EL (cell line): ENCODE measurements at regions not wholly inside any gene's neighbourhood (a gene's known extent, or its start where the extent isn't known, plus 50 kb on each side); places are given as distances from the start of the nearest gene placed in this dataset.

Source experiments
- DNase-seq: peaks from one replicate; pipeline ENCODE4 v3.0.0-alpha.2; 2016

- no peak for DNase-seq
Observed at GRCh38 chr7:145082366-145083161, 246.7 kb upstream of the TPK1 start.

DNA sequence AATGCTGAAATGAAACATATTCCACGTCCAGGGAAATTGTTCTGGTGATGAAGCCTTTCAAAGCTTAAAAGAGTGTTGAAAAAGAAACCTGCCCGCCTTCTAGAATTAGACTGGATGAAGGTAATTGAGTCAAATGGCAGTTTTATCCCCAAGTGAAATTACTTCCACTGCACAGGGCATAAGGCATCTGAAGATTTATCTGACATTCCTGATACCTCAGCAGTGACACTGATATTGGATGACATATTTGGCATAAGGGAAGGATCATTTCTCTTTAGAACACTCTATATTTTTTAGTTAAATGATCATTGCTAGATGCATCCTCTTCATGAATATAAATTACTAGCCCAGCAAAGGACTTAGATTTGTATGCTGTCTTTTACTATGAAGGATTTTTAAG, 229.6 kb upstream of the TPK1 start:
- no peak for DNase-seq

GRCh38 chr7:145064114-145064513, 228.3 kb upstream of the TPK1 start:
- no peak for DNase-seq

GRCh38 chr7:145053781-145054180, 217.9 kb upstream of the TPK1 start:
- no peak for DNase-seq

DNA sequence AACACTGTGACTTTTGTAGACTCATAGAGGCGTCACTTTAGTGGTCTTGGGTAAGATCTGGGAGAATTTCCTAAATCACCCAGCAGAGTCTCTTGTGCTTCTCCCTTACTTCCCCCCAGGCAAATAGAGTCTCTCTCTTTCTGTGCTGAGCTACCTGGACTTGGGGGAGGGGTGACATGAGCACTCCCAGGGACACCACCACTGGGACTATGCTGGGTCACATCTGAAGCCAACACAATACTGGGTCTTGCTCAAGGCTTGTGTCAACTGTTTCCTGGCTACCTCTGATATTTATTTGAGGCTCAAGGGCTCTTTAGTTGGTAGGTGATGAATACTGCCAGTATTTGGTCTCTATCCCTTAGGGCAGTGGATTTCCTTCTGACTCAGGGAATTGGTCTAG, 214.6 kb upstream of the TPK1 start:
- no peak for DNase-seq

- DNase-seq, result peak; percentile 3
Observed at GRCh38 chr7:145036604-145037405, 201.0 kb upstream of the TPK1 start.

- DNase-seq, result no peak
Observed at GRCh38 chr7:145031162-145031561, 195.3 kb upstream of the TPK1 start.

GRCh38 chr7:145030754-145031153, 194.9 kb upstream of the TPK1 start:
- DNase-seq, result no peak

DNA sequence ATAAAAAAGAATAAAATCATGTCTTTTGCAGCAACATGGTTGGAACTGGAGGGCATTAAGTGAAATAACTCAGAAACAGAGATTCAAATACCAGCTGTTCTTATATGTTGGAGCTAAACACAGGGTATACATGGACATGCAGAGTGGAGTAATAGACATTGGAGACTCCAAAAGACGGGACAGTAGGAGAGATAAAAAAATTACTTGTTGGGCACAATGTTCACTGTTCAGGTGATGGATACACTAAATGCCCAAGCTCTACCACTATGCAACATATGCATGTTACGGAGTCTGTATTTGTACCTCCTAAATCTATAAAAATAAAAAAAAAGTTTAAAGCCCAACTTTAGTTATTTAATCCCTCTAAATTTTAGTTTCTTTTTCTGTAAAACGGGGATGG, 184.6 kb upstream of the TPK1 start:
- DNase-seq, result no peak

- DNase-seq, result no peak
Observed at GRCh38 chr7:145016068-145016467, 180.2 kb upstream of the TPK1 start.

GRCh38 chr7:145009876-145010275, 174.0 kb upstream of the TPK1 start:
- DNase-seq, result no peak

GRCh38 chr7:145005601-145006000, 169.7 kb upstream of the TPK1 start:
- no peak for DNase-seq

DNA sequence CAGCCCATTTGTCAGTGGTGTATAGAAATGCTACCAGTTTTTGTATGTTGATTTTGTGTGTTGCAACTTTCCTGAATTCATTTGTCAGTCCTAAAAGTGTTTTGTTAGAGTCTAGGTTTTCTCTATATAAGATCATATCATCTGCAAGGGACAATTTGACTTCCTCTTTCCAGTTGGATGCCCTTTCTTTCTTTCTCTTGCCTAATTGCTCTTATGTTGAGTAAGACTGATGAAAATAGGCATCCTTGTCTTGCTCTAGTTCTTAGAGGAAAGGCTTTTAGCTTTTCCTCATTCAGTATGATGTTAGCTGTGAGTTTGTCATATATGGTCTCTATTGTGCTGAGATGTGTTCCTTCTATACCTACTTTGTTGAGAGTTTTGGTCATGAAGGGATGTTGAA, 161.7 kb upstream of the TPK1 start:
- DNase-seq, result no peak

- DNase-seq, result no peak
Observed at GRCh38 chr7:144995495-144995894, 159.6 kb upstream of the TPK1 start.

- DNase-seq, result no peak
Observed at GRCh38 chr7:144991041-144991440, 155.2 kb upstream of the TPK1 start.

- no peak for DNase-seq
Observed at GRCh38 chr7:144987686-144988085, 151.8 kb upstream of the TPK1 start.

DNA sequence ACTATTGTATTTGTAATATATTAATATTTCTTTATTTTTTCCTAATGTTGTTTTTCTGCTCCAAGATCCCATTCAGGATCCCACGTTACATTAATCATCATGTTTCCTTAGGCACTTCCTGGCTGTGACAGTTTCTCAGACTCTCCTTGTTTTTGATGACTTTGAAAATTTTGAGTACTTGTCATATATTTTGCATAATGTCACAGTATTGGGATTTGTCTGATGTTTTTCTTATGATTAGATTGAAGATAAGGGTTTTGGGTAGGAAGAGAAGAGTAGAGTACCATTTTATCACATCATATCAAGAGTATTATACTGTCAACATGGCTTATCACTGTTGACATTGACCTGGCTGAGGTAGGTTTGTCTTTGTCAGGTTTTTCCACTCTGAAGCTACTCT, 146.3 kb upstream of the TPK1 start:
- DNase-seq, result no peak

- DNase-seq, result no peak
Observed at GRCh38 chr7:144975882-144976281, 140.0 kb upstream of the TPK1 start.

DNA sequence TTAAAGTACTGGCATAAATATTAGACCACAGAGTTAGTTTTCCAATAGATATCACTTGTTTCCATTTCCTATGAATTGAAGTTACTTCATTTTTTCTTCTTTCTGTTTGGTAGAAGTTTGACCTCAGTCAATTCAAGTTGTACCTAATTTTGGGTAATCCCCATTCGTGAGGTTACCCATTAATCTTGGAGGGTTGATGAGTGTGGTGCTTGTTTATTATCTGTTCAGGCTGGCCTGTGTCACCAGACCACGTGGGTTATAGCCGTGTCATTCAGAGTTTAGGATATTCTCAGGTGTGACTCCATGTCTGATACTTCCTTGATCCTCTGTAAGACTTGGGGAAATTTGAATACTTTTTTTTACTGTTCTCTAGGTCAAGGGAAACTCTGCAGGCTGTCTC, 133.9 kb upstream of the TPK1 start:
- DNase-seq, result no peak

DNA sequence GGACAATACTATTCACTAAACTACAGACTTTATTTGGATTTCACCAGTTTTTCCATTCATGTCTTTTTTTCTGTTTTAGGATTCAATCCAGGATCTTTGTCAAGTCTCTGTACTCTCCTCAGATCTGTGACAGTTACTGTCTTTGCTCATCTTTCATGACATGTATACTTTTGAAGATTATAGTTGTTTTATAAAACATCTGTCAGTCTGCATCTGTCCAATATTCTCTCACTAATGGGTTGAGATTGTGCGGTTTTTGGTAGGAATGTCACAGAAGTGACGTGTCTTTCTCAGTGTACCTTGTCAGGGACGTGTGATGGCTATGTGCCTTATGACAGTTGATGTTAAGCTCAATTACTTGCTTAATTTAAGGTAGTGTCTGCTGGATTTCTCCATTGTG, 124.9 kb upstream of the TPK1 start:
- no peak for DNase-seq

DNA sequence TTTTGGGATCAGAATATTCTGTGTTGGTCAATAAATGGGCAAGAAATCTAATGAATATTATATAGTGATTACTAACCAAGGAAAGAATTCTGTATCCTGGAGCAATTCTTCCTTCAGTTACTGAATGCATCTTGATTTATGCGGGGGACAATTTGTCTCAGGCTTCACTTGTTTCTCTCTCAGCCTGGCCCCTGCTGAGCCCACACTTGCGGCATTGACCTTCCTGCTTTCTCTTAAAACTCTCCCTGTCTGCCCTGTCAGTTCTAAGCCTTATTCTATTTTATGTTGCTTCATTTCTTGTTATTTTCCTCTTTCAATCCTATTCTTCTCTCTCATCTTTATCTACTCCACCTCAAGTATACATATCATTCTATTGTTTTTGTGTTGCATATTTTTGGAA, 122.1 kb upstream of the TPK1 start:
- no peak for DNase-seq

DNA sequence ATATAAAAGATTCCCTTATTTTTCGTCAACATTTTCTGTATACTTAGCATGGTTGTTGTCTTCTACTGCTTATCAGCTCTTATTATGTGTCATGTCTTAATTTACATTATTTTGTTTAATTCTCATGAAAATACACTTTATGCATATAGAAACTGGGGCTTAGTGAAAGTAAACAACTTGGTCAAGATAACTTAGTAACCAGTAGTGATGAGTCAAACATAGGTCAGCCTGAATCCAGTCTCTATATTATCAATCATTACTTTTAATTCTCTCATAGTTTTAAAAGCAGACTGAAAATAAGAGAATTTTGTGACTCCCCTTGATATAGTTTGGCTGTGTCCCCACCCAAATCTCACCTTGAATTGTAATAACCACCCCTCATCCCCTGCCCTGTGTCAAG, 119.6 kb upstream of the TPK1 start:
- DNase-seq, result no peak

DNA sequence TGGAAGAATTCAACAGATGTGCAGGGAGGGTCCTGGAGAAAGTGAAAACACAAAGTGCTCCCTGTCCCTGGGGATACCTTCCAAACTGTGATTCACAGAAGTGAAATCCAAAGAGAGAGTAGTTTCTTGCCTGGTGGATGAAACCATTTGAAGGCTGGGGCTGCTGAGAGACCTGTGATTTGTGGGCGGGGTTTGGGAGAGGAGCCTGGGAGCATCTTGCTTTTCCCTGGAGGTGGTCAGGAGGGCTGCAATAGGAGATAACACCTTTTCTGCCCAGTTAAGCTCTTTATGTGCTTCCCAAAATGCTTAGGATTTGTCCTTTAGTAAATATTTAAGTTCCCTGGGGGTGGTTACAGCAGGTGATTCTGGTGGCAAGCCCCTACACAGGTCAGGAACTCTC, 105.3 kb upstream of the TPK1 start:
- no peak for DNase-seq

- no peak for DNase-seq
Observed at GRCh38 chr7:144937199-144937598, 101.3 kb upstream of the TPK1 start.

- no peak for DNase-seq
Observed at GRCh38 chr7:144936314-144936713, 100.5 kb upstream of the TPK1 start.
